Left kidney (tissue), 1 donor: ENCODE measurements at regions not wholly inside any gene's neighbourhood (a gene's known extent, or its start where the extent isn't known, plus 50 kb on each side); places are given as distances from the start of the nearest gene placed in this dataset.

ENCODE experiments used
- DNase-seq: peaks from one replicate; pipeline ENCODE4 v3.0.0-alpha.2; 2013

- DNase-seq: no peak
Measured at GRCh38 chr22:49093192-49093880, 734.3 kb downstream of the BRD1 start.

GRCh38 chr22:49092716-49093115, 735.0 kb downstream of the BRD1 start:
- DNase-seq: no peak

DNA sequence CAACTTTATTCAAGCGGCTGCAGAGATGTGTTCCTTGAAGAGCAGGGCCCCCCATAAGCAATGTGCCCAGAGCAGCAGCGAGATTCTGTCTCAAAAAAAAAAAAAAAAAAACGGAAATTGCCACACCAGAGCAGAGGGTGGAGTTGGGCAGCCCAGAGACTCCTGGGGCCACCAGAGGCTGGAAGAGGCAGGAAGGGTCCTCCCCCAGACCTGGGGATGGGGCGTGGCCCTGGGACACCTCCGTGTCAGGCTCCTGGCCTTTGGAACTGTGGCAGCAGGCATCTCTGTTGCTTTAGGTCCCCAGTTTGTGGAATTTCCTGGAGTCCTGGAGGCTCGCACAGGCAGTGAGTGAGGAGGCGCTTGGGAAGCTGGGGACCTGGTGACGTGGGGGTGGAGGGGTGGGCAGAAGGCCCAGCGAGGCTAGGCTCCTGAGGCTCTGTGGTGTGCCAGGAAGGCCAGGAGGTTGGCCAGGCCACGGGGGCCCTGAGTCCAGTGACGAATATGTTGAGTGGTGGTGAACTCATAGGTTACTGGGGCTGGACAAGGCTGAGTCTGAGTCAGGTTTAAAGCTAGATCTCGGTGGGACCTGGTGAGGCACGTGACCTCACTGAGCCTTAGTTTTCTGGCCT, 735.6 kb downstream of the BRD1 start:
- no peak for DNase-seq

- DNase-seq: no peak
Measured at GRCh38 chr22:49091451-49091850, 736.2 kb downstream of the BRD1 start.

DNA sequence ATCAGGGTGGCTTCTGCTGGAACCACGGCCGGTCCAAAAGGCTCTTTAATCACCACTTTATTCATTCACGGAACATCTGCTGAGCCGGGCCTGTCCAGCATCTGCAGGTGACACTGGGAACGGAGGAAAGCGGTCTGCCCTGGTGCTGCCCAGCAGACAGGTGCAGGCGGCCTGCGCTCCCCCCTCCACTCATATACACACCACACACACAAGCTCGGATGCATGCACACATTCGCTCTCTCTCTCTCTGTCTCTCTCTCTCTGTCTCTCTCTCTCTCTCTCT, 736.9 kb downstream of the BRD1 start:
- no peak for DNase-seq

DNA sequence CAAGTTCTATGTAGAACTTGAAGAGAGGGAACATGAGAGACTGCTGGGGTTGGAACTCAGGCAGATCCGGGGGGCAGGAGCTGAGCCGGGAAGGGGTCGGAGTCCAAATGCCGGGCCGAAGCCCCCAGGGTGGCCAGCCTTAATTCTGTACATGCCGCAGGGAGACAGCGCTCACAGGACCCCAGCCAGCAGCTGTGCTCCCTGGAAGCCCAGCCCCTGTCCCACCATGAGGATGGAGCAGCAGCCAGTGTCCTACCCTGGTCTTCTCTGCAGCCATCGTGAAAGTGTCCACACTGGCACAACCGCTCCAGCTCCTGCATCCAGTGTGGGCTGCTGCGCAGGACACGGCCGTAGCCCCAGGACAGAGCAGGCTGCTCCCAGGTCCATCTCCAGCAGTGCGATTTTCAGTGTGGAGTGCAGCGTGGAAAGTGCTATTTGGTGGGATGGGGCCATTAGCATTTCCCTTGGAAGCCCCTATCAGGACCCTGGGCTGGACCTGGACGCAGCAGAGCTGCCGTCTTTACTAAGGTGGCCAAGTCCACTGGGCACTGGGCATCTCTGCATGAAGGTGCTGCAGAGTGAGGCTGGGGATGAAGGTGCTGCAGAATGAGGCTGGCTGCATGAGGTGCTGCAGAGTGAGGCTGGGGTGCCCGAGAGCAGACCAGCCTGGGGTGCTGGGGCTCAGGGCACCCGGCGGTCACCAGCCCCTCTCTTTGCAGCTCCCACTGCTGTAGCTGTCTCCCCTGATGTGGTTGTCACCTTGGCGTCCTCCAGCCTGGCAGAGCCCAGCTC, 737.4 kb downstream of the BRD1 start:
- no peak for DNase-seq

DNA sequence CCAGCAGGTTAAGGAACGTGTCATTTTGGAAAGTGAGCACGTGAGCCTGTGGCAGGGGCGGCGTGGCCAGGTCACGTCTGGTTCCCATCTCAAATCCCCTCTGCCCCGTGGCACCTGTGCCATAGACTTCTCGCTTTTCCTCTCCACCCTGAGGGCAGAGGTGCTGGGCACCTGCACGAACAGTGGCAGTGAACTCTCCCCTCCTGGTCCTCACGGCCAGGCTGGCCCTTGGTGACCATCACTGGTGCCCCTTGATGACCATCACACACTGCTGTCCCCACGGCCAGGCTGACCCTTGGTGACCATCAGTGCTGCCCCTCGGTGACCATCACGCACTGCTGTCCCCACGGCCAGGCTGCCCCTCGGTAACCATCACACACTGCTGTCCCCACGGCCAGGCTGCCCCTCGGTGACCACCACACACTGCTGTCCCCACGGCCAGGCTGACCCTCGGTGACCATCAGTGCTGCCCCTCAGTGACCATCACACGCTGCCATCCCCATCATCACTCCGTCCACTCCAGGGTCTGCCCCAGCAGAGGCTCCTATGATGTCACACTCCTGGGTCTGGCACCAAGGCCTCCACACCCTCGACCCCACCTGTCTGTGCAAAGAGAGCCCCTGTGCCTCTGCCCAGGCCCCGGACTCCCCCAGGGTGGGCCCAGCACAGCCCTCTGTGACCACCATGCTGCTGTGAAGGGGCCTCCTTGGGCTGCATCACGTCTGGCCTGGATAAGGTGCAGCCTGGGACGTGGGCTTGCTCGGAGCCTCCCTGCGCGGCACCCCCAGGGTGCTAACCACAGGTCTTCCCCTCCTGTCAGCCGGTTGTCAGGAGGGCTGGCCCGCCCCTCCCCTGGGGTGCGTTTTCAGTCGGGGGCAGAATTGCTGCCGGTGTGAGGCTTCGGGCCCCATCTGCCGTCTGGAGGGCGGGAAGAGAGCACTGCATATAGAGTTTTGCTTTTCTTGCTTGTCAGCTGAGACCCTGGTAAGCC, 738.6 kb downstream of the BRD1 start:
- DNase-seq: no peak

DNA sequence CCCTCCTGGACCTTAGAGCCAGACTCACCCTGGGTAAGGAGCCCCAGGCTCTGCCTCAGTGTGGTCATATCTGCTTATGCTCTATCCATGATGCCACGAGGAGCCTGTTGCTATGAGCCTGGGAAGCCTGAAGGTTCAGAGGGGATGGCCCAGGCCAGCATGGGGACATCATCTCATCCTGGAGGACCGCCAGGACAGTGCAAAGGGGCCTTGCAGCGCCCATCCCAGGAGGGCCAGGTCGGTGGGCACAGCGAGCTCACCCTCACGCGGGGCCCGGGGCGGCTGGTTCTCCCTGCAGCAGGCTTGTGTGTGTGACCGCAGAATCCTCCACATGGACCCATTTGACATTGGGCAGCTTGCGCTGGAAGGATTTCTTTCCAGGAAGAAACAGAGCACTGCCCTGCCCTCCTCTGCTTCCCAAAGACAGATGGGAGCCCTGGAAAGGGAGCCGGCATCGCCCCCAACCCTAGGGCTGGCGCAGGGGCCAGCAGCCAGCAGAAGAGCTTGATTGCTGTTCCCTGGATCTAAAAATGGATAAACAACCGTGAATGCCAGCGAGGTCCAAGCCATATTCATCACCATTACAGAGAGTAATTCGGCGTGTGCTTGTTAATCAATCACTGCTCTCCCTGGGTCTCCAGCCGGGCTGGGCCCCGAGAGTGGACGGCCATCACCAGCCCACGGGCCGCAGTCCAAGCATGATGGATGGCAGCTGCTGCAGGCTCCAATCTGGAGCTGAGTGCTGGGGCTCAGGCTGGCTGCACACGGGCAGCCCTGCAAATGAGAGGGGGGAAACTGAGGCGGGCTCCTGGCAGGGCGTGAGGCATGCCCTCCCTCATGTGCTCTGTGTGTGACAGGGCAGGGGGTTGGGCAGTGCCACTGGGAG, 739.7 kb downstream of the BRD1 start:
- no peak for DNase-seq

GRCh38 chr22:49087198-49087597, 740.5 kb downstream of the BRD1 start:
- no peak for DNase-seq

DNA sequence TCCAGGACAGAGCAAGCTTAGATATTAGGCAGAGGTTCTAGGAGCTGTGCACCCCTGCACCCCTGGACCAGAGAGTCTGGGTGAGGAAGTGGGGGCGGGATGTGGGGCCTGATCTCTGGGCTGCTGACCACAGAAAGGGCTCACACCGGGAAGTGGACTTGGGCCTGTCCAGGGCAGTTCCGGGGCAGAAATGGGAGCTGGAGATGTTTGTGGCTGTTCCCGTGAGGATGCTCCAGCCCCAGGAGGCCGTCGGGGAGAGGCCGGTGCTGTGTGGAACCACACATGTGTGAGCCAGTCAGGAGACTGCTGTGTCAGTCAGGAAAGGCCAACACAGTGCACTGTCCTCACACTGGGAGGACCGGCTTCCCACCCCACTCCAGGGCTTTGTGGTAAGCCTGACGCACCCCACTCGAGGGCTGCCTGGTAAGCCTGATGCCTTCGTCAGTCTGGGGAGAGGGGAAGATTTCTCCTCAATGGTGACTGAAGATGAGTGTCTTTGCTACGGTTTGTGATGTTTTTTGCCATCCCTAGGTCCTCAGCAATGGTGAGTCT, 741.0 kb downstream of the BRD1 start:
- no peak for DNase-seq

DNA sequence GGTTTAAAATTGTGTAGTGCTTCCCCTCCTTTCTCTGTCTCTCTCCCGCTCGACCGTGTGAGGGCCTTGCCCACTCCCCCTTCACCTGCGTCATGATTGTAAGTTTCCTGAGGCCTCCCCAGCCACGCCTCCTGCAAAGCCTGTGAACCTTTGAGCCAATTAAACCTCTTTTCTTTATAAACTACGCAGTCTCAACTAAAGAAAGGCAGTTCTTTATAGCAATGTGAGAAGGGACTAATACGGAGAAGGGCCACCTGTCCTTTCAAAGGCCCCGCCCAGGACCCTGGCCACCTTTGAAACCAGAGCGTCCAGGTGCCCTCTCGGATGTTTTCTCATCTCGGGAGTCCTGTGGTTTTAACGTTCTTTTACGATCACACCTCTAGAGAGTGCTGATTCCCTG, 741.5 kb downstream of the BRD1 start:
- no peak for DNase-seq

- no peak for DNase-seq
Measured at GRCh38 chr22:49084206-49084605, 743.5 kb downstream of the BRD1 start.

GRCh38 chr22:49083607-49084006, 744.1 kb downstream of the BRD1 start:
- no peak for DNase-seq

GRCh38 chr22:49082451-49082850, 745.2 kb downstream of the BRD1 start:
- DNase-seq: no peak

- no peak for DNase-seq
Measured at GRCh38 chr22:49081926-49082325, 745.7 kb downstream of the BRD1 start.

- no peak for DNase-seq
Measured at GRCh38 chr22:49081261-49081666, 746.4 kb downstream of the BRD1 start.

- no peak for DNase-seq
Measured at GRCh38 chr22:49080631-49081030, 747.0 kb downstream of the BRD1 start.

DNA sequence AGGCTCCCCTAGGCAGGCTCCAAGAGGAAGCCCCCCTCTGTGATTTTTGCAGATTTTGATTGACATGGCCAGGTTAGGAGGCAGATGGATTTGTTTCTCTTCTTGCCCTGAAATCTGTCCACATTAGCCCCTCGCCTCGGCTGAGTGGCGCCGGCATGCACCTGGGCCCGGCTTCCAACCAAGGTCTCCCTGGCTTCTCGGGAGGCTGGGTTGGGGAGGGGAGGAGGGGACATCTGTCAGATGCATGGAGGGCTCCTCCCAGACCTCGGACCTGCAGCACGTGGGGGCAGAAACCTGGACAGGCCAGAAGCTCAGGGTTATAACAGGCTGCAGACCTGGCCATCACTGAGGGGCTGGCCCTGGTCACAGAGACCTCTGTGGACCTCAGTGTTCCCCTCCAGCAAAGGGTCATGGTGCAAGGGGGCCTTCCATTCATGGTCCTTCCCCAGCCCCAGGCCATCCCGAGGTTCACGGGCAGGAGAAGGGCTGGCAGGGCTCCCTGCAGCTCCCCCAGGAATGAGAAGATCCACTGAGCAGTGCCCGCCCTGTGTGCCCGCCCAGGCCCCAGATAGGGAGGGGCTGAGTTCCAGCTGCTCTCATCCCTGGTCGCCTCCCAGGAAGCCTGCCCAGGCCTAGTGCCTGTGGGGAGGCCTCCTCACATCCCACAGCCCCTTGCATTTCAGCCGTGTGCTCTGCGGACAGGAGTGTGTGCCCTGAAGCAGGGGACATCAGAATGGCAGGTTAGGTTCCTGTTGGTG, 747.8 kb downstream of the BRD1 start:
- no peak for DNase-seq

DNA sequence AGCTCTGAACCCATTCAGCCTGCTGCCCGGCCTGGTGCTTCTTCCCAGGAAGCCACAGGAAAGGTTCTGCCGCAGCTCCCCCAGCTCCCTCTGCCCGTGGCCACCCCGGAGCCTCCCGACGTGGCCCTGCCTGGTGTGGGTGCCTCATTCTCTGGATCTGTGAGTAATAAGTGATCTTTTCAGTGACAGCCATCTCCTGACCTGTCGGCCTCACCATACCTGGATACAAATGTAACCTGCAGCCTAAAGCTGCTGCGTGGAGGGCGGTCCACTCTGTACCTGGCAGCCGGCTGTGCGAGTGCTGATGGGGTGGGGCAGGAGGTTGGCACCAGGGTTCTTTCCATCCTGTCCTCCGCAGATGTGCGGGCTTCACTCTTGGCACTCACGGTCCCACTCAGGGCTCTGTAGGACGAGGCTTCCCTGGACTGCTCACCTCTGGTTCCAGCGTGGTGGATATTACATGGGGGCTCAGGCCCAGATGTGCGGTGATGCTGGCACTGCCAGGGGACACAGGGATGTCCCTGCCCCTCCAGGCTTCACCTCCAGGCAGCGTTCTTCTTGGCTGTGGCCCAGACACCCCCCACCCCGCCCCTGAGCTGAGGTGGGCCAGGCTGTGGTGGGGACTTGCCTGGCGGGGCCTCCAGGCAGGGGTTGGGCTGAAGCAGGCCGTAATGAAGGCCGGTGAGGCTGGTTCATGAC, 748.5 kb downstream of the BRD1 start:
- DNase-seq: no peak
